ENCODE measurements at regions not wholly inside any gene's neighbourhood (a gene's known extent, or its start where the extent isn't known, plus 50 kb on each side); places are given as distances from the start of the nearest gene placed in this dataset.

- TF ChIP-seq CTCF (IDR thresholded peaks at IDR 0.05), result no peak
- TF ChIP-seq POLR2A (IDR thresholded peaks at IDR 0.05), result no peak
- TF ChIP-seq POLR2AphosphoS5 (IDR thresholded peaks at IDR 0.05; ENCODE audit: insufficient read depth in 1 of 2, low read depth in 1 of 2), result no peak
Observed at GRCh38 chr12:90027889-90028634, 319.4 kb upstream of the ATP2B1 start.

All from vagina (tissue), 2 donors.